H1 (cell line): ENCODE measurements at regions not wholly inside any gene's neighbourhood (a gene's known extent, or its start where the extent isn't known, plus 50 kb on each side); places are given as distances from the start of the nearest gene placed in this dataset.

Experiments
- ATF3 ChIP-seq: IDR thresholded peaks from 2 replicates; pipeline ENCODE4 v1.6.1; 2011; ENCODE audit warnings: low read depth, mild to moderate bottlenecking, low read length; ENCODE audit not compliant: insufficient read depth
- NANOG ChIP-seq: IDR thresholded peaks from 2 replicates; pipeline ENCODE4 v1.6.1; 2011; ENCODE audit warnings: low read length, low read depth, mild to moderate bottlenecking, inconsistent platforms; ENCODE audit not compliant: insufficient read depth, poor library complexity, severe bottlenecking
- SP2 ChIP-seq: IDR thresholded peaks from 2 replicates; pipeline ENCODE4 v1.6.1; 2012; ENCODE audit warnings: mild to moderate bottlenecking, low read length, inconsistent platforms
- TCF12 ChIP-seq: IDR thresholded peaks from 2 replicates; pipeline ENCODE4 v1.6.1; 2011; ENCODE audit warnings: low read depth, mild to moderate bottlenecking, low read length
- USF2 ChIP-seq: IDR thresholded peaks from 2 replicates; pipeline ENCODE4 v1.6.1; 2011; ENCODE audit warnings: low read length, improper control_type of control experiment

GRCh38 chr2:8259106-8259840 lies 422.6 kb upstream of the ID2 start (continued):
- TF ChIP-seq USF2 (no peak), SP2 (no peak), ATF3 (no peak), TCF12 (no peak), NANOG (no peak)
- TF ChIP-seq, all 59 proteins: peak for 0
